ENCODE measurements at regions not wholly inside any gene's neighbourhood (a gene's known extent, or its start where the extent isn't known, plus 50 kb on each side); places are given as distances from the start of the nearest gene placed in this dataset.

DNA sequence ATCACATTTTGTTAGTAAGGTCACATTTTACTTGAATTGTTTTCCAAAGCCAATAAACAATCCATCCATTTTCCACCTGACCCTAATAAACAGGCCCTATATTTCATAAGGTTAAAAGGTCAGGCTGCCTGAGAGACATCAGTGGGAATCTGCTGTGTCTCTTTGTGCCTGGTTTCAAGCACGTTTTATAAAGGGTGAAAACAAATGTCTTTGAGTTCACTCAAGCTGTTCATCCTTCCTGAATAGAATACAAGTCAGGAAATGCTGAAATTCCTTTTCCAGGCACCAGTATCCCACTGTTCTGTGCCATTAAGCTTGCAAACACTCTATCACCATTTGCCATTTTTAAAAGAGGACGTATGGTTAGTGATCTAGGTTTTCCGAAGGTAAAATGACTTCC, 67.5 kb upstream of the SPATA13 start:
- no peak for DNase-seq
- Mint-ChIP-seq H3K9me3 (no peaks in the 10 kb centered on the region), H3K27me3 (peaks cover 3% of the 10 kb centered on the region), H3K36me3 (peaks cover 2% of the 10 kb centered on the region), H3K4me1 (peaks cover 15% of the 10 kb centered on the region), H3K4me3 (no peak overlapping the region), H3K27ac (no peak overlapping the region)
- POLR2A ChIA-PET = no interaction called here
- ATAC-seq (ENCODE audit: low read depth) = no peak

- DNase-seq = no peak
- Mint-ChIP-seq H3K4me1 (peaks cover 21% of the 10 kb centered on the region), H3K36me3 (peaks cover 2% of the 10 kb centered on the region), H3K4me3 (no peak overlapping the region), H3K27me3 (peaks cover 15% of the 10 kb centered on the region), H3K9me3 (no peaks in the 10 kb centered on the region), H3K27ac (peak overlapping the region; percentile 74)
- no peak for ATAC-seq (ENCODE audit: low read depth)
- POLR2A ChIA-PET = interaction anchor here (1.2 kb wide), 1 partner anchor 33 kb away, joined by 3 read pairs; no protein-coding TSS in a partner anchor
Observed at GRCh38 chr13:24096659-24097058, 63.9 kb upstream of the SPATA13 start.

GRCh38 chr13:24097064-24097463, 63.5 kb upstream of the SPATA13 start:
- Mint-ChIP-seq H3K36me3 (peaks cover 2% of the 10 kb centered on the region), H3K4me1 (peaks cover 22% of the 10 kb centered on the region), H3K9me3 (no peaks in the 10 kb centered on the region), H3K4me3 (peak overlapping the region; percentile 69), H3K27me3 (peaks cover 19% of the 10 kb centered on the region), H3K27ac (peak overlapping the region; percentile 80)
- ATAC-seq (ENCODE audit: low read depth) (peak; percentile 63), DNase-seq (no peak)
- POLR2A ChIA-PET = no interaction called here

DNA sequence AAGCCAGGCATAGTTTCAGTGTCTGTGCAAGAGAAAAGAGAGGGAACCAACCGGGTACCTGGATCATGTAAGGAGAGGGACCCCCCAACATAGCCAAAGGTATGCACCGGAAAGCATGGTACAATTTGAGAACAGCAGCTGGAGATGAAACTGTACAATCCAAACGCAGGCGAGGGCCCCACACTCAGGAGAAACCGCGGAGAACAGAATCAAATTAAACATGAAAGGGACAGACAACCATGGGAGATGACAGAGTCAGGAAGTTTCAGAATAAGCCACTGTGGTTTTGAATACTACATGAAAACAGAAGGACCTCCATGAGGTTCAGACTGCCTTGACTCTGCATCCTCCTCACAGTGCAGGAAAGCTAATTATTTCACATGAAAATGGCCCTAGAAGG, 62.9 kb upstream of the SPATA13 start:
- peaks cover 20% of the 10 kb centered on the region for H3K27me3 Mint-ChIP-seq
- peaks cover 2% of the 10 kb centered on the region for H3K36me3 Mint-ChIP-seq
- peak overlapping the region; percentile 80 for H3K27ac Mint-ChIP-seq
- peaks cover 22% of the 10 kb centered on the region for H3K4me1 Mint-ChIP-seq
- H3K4me3 Mint-ChIP-seq = peak overlapping the region; percentile 69
- no peaks in the 10 kb centered on the region for H3K9me3 Mint-ChIP-seq
- ATAC-seq (ENCODE audit: low read depth) (peak; percentile 77), DNase-seq (peak; percentile 34)
- POLR2A ChIA-PET = no interaction called here

DNA sequence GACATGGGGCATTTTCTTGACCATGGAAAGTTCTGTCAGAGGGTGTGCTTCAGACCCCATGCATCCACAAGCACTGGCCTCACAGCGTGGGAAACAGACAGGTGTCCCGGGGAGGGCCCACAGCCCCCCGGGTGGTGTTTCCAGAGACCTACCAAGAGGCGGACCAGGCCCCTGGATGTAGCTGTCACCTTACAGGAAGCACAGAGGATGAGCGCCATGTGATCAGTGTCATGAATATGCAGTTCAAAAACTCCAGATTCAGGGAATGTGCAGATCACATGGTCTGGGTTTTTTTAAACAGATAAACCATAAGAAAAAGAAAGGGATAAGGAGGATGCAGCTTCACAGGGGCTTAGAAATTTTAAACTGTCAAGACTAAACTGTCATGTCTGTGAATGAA, 61.0 kb upstream of the SPATA13 start:
- H3K36me3 Mint-ChIP-seq = peaks cover 2% of the 10 kb centered on the region
- H3K27me3 Mint-ChIP-seq = peaks cover 27% of the 10 kb centered on the region
- H3K27ac Mint-ChIP-seq = no peak overlapping the region
- peaks cover 22% of the 10 kb centered on the region for H3K4me1 Mint-ChIP-seq
- ATAC-seq (ENCODE audit: low read depth) (no peak), DNase-seq (no peak)
- H3K4me3 Mint-ChIP-seq = no peak overlapping the region
- H3K9me3 Mint-ChIP-seq = no peaks in the 10 kb centered on the region
- POLR2A ChIA-PET = no interaction called here

DNA sequence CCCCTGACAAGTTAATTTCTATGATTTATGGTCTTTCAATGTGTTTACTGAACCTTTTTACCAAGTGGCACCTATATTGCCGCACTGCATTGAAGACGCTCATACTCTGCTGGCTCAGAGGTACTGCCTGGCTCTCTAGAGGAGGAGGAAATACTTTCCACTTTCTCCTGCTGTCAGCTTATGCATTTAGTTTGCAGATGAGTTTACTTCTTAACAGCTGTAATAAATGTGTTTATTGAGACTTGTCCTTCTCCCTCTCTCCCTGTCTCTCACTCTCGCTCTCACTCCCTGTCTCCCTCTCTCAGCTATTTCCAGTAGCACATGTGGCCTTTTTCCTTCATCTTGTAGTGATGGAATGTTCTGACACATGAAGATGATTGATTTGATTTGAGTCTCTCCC, 60.3 kb upstream of the SPATA13 start:
- H3K4me1 Mint-ChIP-seq = peaks cover 24% of the 10 kb centered on the region
- POLR2A ChIA-PET = no interaction called here
- no peaks in the 10 kb centered on the region for H3K9me3 Mint-ChIP-seq
- no peak overlapping the region for H3K4me3 Mint-ChIP-seq
- peaks cover 30% of the 10 kb centered on the region for H3K27me3 Mint-ChIP-seq
- H3K27ac Mint-ChIP-seq = peak overlapping the region; percentile 45
- peaks cover under 1% of the 10 kb centered on the region for H3K36me3 Mint-ChIP-seq
- no peak for ATAC-seq (ENCODE audit: low read depth)
- no peak for DNase-seq

DNA sequence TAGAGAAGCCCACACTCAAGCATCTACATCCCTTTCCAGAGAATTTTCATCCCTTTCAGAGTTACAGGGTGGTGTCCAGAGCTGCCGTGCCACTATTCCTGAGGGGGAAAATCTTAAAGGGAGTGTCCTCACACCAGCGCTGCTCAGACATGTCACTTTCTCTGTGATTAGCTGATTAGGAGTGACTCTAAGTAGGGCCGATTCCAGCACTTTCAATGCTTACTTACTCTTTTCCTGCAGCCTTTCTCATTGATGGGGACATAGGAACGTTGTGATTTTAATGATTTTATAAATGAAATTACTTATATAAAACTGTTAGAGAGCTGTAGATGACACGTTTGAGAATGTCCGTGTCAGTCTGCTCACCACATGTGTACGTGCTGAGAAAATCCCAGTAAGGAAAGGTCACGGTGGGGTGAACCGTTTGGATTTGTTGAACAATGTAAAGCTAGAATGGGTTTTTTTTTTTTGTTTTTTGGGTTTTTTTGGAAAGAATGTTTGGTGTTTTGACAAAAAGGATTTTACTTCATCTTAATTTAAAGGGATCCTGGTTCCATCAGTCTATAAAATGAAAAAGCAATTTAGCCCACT, 56.6 kb upstream of the SPATA13 start:
- POLR2A ChIA-PET = no interaction called here

DNA sequence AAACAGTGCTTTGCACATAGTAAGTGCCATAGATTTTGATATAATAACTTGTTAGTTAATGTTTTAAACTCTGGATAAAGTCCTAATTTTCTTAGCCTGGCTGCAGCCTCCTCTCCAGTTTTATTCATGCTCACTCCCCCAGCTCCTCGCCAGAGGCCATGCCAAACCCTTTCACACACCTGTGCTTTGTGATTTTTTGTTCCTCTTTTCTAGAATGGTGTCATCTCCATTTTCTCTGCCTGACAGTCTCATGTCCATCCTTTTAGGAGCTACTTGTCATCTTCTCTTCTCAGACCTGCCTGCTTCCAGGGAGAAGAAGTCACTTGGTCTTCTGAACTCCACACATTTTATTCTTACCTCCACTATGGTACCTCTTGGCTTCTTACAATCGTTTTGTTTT, 55.8 kb upstream of the SPATA13 start:
- POLR2A ChIA-PET = no interaction called here
- H3K4me3 Mint-ChIP-seq = no peak overlapping the region
- no peak for ATAC-seq (ENCODE audit: low read depth)
- H3K4me1 Mint-ChIP-seq = peaks cover 8% of the 10 kb centered on the region
- peaks cover 23% of the 10 kb centered on the region for H3K27me3 Mint-ChIP-seq
- H3K36me3 Mint-ChIP-seq = no peaks in the 10 kb centered on the region
- no peak overlapping the region for H3K27ac Mint-ChIP-seq
- DNase-seq = no peak
- no peaks in the 10 kb centered on the region for H3K9me3 Mint-ChIP-seq

More for the DNA sequence above, 56.6 kb upstream of the SPATA13 start:
- peaks cover 8% of the 10 kb centered on the region for H3K4me1 Mint-ChIP-seq
- H3K27ac Mint-ChIP-seq = no peak overlapping the region
- ATAC-seq (ENCODE audit: low read depth) = no peak
- DNase-seq = no peak
- no peaks in the 10 kb centered on the region for H3K9me3 Mint-ChIP-seq
- H3K36me3 Mint-ChIP-seq = no peaks in the 10 kb centered on the region
- H3K27me3 Mint-ChIP-seq = peaks cover 30% of the 10 kb centered on the region
- H3K4me3 Mint-ChIP-seq = no peak overlapping the region

GRCh38 chr13:24106429-24106828, 54.1 kb upstream of the SPATA13 start:
- no peak for DNase-seq
- H3K36me3 Mint-ChIP-seq = no peaks in the 10 kb centered on the region
- POLR2A ChIA-PET = interaction anchor here (0.6 kb wide), 1 partner anchor 200 kb away, joined by 3 read pairs; no protein-coding TSS in a partner anchor
- H3K4me1 Mint-ChIP-seq = peaks cover 5% of the 10 kb centered on the region
- H3K9me3 Mint-ChIP-seq = no peaks in the 10 kb centered on the region
- H3K27ac Mint-ChIP-seq = no peak overlapping the region
- ATAC-seq (ENCODE audit: low read depth) = no peak
- H3K4me3 Mint-ChIP-seq = no peak overlapping the region
- H3K27me3 Mint-ChIP-seq = peaks cover 18% of the 10 kb centered on the region

GRCh38 chr13:24107955-24108614, 52.4 kb upstream of the SPATA13 start:
- H3K27me3 Mint-ChIP-seq = peaks cover 8% of the 10 kb centered on the region
- H3K36me3 Mint-ChIP-seq = no peaks in the 10 kb centered on the region
- no peak overlapping the region for H3K27ac Mint-ChIP-seq
- no peaks in the 10 kb centered on the region for H3K9me3 Mint-ChIP-seq
- H3K4me1 Mint-ChIP-seq = peaks cover 1% of the 10 kb centered on the region
- no peak overlapping the region for H3K4me3 Mint-ChIP-seq
- no peak for ATAC-seq (ENCODE audit: low read depth)
- no peak for DNase-seq
- POLR2A ChIA-PET = no interaction called here

DNA sequence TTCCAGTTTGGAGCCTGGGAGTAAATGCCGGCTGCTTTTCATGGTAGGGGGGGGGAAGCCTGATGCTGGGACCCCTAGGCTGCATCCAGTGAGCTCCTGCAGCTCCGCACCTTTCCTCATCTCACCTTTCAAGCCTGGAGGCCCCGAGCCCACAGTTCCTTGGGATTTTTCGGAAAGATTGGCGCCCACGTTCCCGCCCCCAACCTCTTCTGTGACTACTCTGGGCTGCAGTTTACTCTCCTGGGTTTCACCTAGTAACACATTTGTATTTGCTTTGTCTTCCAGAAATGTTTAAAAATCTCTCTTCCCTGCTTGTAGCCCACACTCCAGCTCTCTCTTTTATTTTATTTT, 51.9 kb upstream of the SPATA13 start:
- no peaks in the 10 kb centered on the region for H3K9me3 Mint-ChIP-seq
- H3K4me1 Mint-ChIP-seq = peaks cover 1% of the 10 kb centered on the region

DNA sequence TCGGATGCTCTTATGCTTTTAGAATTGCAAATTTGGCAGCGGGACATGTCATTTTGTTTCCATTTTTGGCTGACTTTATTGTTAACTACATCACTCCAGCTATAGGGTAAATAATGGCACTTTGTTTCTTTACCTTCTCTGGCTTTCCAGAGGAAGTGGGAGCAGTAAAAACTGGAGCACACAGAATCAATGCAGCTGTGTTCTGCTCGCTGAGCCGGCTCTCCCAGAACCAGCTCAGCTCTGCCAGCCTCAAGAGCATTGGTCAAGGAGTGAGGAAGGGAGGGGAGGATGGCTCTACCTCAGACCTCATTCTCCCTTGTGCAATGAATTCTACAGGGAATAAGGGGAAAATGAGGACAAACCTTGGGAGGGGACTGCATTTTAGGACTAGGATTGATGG, 50.5 kb upstream of the SPATA13 start:
- H3K4me1 Mint-ChIP-seq = no peaks in the 10 kb centered on the region
- H3K36me3 Mint-ChIP-seq = no peaks in the 10 kb centered on the region
- H3K27me3 Mint-ChIP-seq = no peaks in the 10 kb centered on the region
- ATAC-seq (ENCODE audit: low read depth) (no peak), DNase-seq (no peak)
- H3K9me3 Mint-ChIP-seq = no peaks in the 10 kb centered on the region
- H3K4me3 Mint-ChIP-seq = no peak overlapping the region
- no peak overlapping the region for H3K27ac Mint-ChIP-seq
- POLR2A ChIA-PET = no interaction called here

More for the DNA sequence above, 51.9 kb upstream of the SPATA13 start:
- DNase-seq (no peak), ATAC-seq (ENCODE audit: low read depth) (no peak)
- Mint-ChIP-seq H3K27me3 (peaks cover 8% of the 10 kb centered on the region), H3K36me3 (no peaks in the 10 kb centered on the region), H3K4me3 (no peak overlapping the region), H3K27ac (no peak overlapping the region)
- POLR2A ChIA-PET = no interaction called here

Measured in activated naive CD8-positive, alpha-beta T cell treated with anti-CD3 and anti-CD28 coated beads, Interleukin-2, amount 10 ng/mL, durations not matched to agents 7 days and 5 days (primary cell).